Mesothelial cell of epicardium (in vitro differentiated cells): ENCODE measurements at regions not wholly inside any gene's neighbourhood (a gene's known extent, or its start where the extent isn't known, plus 50 kb on each side); places are given as distances from the start of the nearest gene placed in this dataset.
A peak's percentile ranks its signal among the peaks of the same experiment; 100 is the strongest.

Source experiments
- DNase-seq, 2 experiments: peaks; one replicate each; pipeline ENCODE4 v3.0.0; 2021; ENCODE audit warnings: low spot score in 2 of 2; ENCODE audit not compliant: unreplicated experiment in 2 of 2
- H3K27ac Mint-ChIP-seq: 2 replicates; pipeline ENCODE4 v1.8.0; 2021; ENCODE audit warnings: mixed read lengths
- H3K27me3 Mint-ChIP-seq: 2 replicates; pipeline ENCODE4 v1.8.0; 2021; ENCODE audit warnings: low read depth, mixed read lengths
- H3K36me3 Mint-ChIP-seq: 2 replicates; pipeline ENCODE4 v1.8.0; 2021; ENCODE audit warnings: mixed read lengths
- H3K4me1 Mint-ChIP-seq: 2 replicates; pipeline ENCODE4 v1.8.0; 2021; ENCODE audit warnings: mixed read lengths
- H3K4me3 Mint-ChIP-seq: 2 replicates; pipeline ENCODE4 v1.8.0; 2021; ENCODE audit warnings: mild to moderate bottlenecking, moderate library complexity, mixed read lengths
- H3K9me3 Mint-ChIP-seq: 2 replicates; pipeline ENCODE4 v1.8.0; 2021; ENCODE audit warnings: mixed read lengths
- CTCF ChIP-seq: fragments of 200-600 bp; sonication (generic); IDR thresholded peaks from one replicate; pipeline ENCODE4 v1.5.0; 2021; ENCODE audit warnings: antibody characterized with exemption; ENCODE audit not compliant: unreplicated experiment

GRCh38 chr5:167950126-167950721 lies 341.2 kb upstream of the WWC1 start:
- Mint-ChIP-seq H3K4me1 (peaks cover 72% of the 10 kb centered on the region), H3K4me3 (no peak overlapping the region)

GRCh38 chr5:167951116-167951515 lies 340.3 kb upstream of the WWC1 start:
- no peak for DNase-seq
- TF ChIP-seq CTCF: no peak
- H3K36me3 Mint-ChIP-seq: peaks cover 14% of the 10 kb centered on the region
- H3K27me3 Mint-ChIP-seq: no peaks in the 10 kb centered on the region
- peaks cover 12% of the 10 kb centered on the region for H3K9me3 Mint-ChIP-seq
- peaks cover 63% of the 10 kb centered on the region for H3K4me1 Mint-ChIP-seq
- peak overlapping the region; percentile 75 for H3K27ac Mint-ChIP-seq
- H3K4me3 Mint-ChIP-seq: no peak overlapping the region

More at GRCh38 chr5:167950126-167950721, 341.2 kb upstream of the WWC1 start:
- Mint-ChIP-seq H3K27me3 (no peaks in the 10 kb centered on the region), H3K36me3 (peaks cover 5% of the 10 kb centered on the region), H3K27ac (peak overlapping the region; percentile 44), H3K9me3 (peaks cover 3% of the 10 kb centered on the region)
- no peak for TF ChIP-seq CTCF
- no peak for DNase-seq

- Mint-ChIP-seq H3K27me3 (no peaks in the 10 kb centered on the region), H3K9me3 (peaks cover 24% of the 10 kb centered on the region), H3K4me3 (peak overlapping the region; percentile 38), H3K4me1 (peaks cover 53% of the 10 kb centered on the region), H3K36me3 (peaks cover 25% of the 10 kb centered on the region), H3K27ac (peak overlapping the region; percentile 86)
- TF ChIP-seq CTCF: no peak
- DNase-seq: no peak
Measured at GRCh38 chr5:167952278-167952995, 339.0 kb upstream of the WWC1 start.

GRCh38 chr5:167953151-167953798 lies 338.2 kb upstream of the WWC1 start:
- Mint-ChIP-seq H3K9me3 (peaks cover 32% of the 10 kb centered on the region), H3K36me3 (peaks cover 32% of the 10 kb centered on the region), H3K27me3 (no peaks in the 10 kb centered on the region), H3K27ac (peak overlapping the region; percentile 86), H3K4me1 (peaks cover 46% of the 10 kb centered on the region), H3K4me3 (no peak overlapping the region)
- TF ChIP-seq CTCF: no peak
- no peak for DNase-seq

GRCh38 chr5:167961731-167962130 lies 329.7 kb upstream of the WWC1 start:
- peaks cover 28% of the 10 kb centered on the region for H3K9me3 Mint-ChIP-seq
- no peak for TF ChIP-seq CTCF

More at GRCh38 chr5:167961731-167962130, 329.7 kb upstream of the WWC1 start:
- Mint-ChIP-seq H3K4me1 (peaks cover 13% of the 10 kb centered on the region), H3K27ac (no peak overlapping the region), H3K27me3 (no peaks in the 10 kb centered on the region), H3K4me3 (no peak overlapping the region), H3K36me3 (peaks cover 30% of the 10 kb centered on the region)
- DNase-seq: no peak
